ENCODE measurements at regions not wholly inside any gene's neighbourhood (a gene's known extent, or its start where the extent isn't known, plus 50 kb on each side); places are given as distances from the start of the nearest gene placed in this dataset.
A peak's percentile ranks its signal among the peaks of the same experiment; 100 is the strongest.
"Not testable (repeated sequence)": the region's sequence is repeated elsewhere in the genome, so short reads cannot be mapped to it uniquely, and the experiment has no call there.

DNA sequence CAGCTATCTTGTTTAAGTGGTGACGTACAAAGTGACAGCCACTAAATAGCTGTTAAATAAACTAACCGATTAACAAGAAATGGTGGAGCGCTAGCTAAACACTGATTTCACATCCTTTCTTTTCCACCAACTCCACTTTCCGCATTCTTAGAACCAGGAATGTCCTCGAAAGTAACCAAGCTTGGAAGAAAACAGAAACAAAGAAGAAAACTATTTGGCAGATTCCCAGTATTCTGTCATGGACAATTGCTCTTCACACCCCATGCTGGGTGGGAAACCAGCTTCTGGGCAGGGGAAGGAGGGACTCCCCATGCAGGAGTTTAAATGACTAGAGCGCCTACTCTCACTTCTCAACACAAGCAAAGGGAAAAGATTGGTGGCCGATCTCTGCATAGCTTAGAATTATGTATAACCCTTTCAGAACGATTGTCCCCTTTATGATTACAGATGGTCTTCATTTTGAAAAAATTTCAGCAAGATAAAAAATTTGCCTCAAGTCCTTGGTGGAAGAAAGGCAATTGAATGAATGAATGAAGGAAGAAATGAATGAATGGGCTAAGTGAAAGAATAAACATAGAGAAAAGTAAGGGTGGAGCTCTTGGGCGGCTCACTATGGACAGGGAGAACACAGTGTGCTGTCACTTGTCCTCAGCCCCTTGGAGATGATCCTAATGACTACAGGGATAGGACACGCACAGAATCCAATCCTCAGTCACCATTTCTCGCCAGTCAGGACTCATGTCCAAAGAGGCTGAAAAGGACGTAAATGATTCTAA is 148.7 kb upstream of the NEDD9 start:
- ATAC-seq, result no peak

- no peak for ATAC-seq
Observed at GRCh38 chr6:11380549-11380948, 148.1 kb upstream of the NEDD9 start.

DNA sequence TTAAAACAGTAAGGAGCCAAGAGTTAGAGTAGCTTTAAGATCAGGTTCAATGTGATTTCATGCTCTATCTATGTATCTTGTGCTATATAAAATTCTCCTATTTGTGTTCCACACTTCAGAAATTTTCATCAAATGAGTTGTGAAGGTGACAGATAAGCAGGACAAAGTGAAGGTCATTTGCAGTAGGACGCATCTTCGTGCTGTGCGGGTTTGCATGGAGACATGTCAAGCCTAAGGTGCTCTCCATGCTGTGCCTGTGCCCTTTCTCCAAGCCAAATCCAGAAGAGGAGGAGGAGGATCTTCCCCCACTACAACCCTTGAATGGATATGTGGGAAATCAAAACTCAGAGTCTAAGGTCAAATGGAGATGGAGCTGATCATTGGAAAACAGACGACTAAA is 147.3 kb upstream of the NEDD9 start:
- ATAC-seq, result no peak

DNA sequence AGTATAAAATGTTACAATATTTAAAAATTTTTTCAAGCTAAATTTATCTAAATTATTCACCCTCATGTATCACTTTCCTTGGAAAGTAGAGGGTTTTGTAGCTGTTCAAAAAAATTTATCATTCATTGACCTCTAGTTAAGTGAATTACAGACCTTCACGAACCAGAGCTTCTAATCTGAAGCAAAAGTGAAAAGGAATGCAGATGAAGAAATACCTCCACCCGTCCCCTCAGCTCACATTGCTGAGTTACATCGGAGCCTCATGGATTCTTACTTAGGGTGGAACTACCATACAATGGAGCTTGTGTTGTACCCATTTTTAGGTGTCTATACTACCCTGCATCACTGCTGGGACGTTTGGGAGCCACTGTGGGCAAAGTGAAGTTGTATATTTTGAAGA is 146.2 kb upstream of the NEDD9 start:
- no peak for ATAC-seq

DNA sequence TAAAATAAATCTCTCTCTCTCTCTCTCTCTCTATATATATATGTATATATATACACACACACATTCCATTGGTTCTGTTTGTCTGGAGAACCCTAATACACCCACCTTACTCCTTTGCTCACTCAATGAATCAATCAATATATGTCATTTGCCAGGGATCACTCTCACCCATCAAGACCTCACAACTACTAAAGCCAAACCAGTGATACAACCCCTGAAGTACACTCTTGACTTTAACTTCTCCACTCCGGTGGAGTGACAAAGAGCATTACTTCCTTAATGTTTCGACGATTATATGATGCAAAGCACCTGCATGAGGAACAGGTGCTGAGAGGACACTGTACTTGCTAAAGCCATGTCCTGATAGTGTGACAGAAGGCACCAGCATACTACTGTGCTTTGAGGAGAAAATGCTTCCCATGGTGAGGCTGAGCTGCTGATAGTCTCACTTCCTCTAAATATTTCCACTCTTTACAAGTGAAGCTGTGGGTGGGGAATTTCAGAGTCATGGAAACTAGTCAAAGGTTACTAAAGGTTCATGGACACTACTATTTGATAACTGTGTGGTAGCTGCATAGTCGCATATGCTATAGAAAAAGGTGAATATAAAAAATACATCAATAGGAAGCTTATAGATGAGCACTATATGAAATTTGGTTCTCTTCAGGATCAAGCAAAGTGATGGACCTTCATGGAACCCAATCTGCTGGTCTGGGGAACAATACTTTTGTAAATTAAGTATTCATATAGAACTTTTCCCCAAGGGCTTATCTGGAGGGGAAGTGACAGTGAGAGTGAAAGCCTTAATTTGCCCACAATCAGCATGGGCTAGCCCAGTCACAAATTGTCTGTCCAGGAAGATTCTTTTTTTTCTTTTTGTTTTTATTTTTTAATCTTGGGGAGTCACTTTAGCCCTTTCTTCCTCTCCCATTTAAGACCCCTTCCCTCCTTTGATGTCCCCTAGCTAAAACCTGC is 141.9 kb upstream of the NEDD9 start:
- peak; percentile 48 for ATAC-seq

- ATAC-seq, result no peak
Observed at GRCh38 chr6:11373208-11373607, 140.7 kb upstream of the NEDD9 start.

DNA sequence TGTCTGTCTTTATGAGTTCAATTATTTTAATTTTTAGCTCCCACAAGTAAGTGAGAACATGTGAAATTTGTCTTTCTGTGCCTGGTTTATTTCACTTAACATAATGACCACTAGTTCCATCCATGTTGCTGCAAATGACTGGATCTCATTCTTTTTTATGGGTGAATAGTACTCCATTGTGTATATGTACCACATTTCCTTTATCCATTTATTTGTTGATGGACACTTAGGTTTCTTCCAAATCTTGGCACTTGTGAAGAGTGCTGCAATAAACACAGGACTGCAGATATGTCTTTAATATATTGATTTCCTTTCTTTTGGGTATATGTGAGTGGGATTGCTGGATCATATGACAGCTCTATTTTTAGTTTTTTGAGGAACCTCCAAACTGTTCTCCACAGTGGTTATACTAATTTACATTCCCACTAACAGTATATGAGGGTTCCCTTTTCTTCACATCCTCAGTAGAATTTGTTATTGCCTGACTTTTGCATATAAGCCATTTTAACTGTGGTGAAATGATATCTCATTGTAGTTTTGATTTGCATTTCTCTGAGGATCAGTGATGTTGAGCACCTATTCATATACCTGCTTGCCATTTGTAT is 139.8 kb upstream of the NEDD9 start:
- ATAC-seq, result not testable (repeated sequence)

- ATAC-seq, result no peak
Observed at GRCh38 chr6:11370191-11371018, 137.9 kb upstream of the NEDD9 start.

DNA sequence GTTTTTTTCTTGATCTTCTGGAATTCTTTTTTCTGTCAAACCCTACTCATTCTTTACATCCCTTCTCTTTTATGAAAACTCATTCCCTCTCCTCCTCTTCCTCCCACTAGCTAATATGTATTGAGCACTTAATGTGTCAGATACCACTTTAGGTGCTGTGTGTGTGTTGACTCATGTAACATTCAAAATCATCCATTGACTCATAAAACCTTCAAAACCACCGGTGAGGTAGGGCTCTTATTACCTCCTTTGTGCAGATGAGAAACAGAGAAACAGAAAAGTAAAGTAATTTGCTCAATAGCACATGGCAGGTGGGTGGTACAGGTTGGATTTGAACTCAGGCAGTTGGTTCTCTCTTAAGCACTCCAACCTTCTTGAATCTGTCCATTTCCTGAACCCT is 136.3 kb upstream of the NEDD9 start:
- no peak for ATAC-seq

DNA sequence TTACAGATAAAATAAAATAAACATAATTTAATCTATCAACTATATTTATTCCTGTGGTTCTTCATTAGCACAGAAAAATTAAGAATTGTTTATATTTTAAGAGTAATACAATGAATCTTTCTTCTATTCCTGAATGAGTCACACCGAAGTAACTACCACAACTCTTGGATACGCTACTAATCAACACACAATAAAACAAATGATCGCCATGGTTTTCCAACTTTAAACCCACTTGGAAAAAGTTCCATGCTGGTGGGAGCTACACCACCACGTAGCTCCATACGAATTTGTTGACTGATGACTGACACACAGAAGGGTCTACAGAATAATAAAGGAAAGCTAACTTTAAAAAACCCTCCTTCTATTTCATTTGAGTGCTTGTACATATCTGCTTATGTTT is 135.8 kb upstream of the NEDD9 start:
- ATAC-seq, result no peak

DNA sequence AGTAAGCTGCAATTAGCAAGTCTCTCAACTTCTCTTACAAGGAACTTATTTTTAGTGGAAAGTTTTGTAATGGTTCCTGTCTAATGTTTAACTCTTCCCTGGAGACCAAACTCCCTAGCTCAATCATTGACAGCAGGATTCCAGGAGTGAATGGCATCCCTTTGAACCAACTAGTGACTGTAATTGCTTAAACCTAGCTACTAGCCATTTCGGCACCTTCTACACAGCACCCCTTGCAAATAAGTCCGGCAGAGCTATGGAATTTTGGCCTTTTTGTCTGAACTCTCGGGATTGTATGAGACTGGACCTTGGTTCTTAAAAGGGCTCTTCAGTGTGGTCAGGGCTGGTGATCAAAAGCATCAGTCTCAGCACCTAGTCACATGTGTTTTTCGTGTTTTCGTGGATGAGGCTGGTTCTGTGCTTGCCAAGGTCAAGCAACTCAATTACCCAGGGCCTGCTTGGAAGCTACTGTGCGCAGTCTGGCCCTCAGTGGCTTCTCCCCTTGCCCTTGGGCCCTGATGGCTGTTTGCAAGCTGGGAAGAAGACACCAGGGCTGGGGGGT is 135.3 kb upstream of the NEDD9 start:
- no peak for ATAC-seq

GRCh38 chr6:11366934-11367637 is 134.6 kb upstream of the NEDD9 start:
- ATAC-seq, result peak; percentile 24

- no peak for ATAC-seq
Observed at GRCh38 chr6:11366183-11366933, 133.9 kb upstream of the NEDD9 start.

DNA sequence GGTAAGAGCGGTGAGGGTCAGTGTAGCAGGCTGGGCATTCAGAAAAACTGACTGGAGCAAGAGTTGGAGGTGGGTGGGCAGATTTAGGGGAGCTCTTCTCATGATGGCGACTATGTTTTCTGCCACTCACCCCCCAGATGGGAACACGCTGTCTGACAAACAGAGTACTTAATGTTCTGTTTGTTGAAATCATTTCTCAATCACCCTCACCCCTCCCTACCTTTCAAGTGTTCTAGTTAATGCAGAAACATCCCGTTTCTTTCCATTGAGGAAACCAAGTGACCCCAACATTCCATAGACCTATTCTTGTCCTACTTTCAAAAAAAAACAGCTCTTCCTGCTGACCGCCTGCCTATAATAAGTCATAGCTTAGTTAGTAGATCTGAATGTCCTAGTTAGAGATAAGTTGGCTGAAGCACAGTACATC is 132.5 kb upstream of the NEDD9 start:
- ATAC-seq, result peak; percentile 39

DNA sequence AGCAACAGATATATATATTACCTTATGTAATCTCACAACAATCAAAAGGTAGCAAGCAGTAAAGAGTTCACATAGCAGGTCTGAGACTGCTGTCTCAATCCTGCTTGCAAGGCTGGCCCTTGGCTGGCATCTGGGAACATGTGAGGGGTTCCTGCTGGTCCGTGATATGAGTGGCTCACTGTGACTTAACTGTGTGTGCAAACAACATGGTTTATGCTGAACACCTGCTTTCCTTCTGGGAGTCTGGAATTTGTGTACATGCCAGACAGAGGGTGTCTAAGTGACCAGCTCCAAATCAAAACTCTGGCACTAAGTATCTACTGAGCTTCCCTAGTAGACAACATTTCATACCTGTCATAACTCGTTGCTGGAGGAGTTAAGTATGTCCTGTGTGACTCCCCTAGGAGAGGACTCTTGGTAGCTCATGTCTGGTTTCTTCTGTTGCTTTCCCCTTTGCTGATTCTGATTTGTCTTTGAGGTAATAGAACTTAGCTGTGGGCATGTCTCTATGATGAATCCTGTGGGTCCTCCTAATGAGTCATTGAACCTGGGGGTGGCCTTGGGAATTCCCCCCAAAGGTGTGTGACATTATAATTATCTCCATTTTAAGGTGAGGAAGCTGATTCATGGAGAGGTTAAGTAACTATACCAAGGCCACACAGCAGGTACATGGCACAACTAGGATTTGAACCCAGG is 131.6 kb upstream of the NEDD9 start:
- ATAC-seq, result peak; percentile 51

GRCh38 chr6:11362564-11362963 is 130.1 kb upstream of the NEDD9 start:
- ATAC-seq, result no peak

DNA sequence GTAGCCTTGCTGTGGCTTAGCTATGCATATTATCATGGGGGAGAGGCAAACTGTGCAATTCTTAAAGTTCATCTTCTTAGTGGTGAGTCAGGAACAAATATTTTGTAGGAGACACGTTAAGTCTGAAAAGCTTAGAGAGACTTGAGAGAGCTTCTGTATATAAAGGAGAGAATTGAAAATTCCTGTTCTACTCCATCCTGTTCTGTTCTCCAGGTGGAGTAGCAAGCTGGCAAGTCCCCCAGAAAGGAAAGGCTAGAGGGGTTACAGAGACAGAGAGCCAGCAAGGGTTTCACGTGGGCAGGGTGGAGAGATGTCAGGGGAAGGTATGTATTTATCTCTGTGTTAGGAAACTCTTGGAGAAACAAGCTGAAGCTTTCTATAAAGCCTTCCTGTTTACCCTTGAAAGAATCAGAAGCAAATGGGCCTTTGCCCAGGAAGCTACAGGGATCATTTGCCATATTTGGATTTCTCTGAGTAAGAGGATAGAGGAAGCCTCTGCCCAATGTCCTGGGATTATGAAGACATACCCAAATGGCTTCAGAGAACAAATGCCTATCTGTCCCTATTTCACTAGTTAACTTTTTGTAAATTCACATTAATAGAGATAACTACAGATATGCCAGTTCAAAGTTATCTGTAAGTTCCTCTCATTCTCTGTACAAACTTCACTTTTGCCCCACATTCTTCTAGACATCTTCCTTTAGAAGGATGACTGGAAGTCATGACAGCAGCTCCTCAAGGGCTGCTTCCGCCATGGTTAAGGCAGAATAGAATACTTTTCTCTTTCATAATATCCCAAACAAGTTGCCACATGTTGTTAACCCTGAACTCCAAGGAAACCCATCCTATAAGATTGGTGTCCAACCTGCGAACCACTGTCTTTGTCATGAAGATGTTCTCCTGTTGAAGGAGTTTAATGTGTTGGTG is 126.7 kb upstream of the NEDD9 start:
- no peak for ATAC-seq

DNA sequence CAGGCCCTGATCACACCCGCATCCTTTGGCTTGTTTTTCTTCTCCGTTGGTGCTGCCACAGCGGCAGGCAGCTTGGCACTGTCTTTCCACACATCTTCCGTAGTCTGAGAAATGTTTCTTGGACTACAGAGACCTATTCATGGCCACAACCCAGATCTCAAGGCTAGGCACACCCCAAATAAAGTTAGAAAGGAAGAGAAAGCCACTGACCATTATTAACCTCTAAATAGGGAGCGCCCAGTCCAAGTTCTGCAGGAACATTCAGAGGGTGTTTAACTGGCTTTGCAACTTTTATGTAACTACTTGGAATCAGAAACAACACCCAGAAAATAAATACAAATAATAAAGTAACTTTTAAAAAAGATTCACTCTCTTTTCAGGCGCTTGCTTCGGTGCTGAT is 124.8 kb upstream of the NEDD9 start:
- peak; percentile 80 for ATAC-seq
